Stimulated activated CD8-positive, alpha-beta memory T cell treated with anti-CD3 and anti-CD28 coated beads, Interleukin-15, amount 100 ng/mL, for 1 hour (primary cell): ENCODE measurements at regions not wholly inside any gene's neighbourhood (a gene's known extent, or its start where the extent isn't known, plus 50 kb on each side); places are given as distances from the start of the nearest gene placed in this dataset.

Source experiments
- DNase-seq: peaks from one replicate; pipeline ENCODE4 v3.0.0-alpha.2; 2020; ENCODE audit warnings: low read depth

DNA sequence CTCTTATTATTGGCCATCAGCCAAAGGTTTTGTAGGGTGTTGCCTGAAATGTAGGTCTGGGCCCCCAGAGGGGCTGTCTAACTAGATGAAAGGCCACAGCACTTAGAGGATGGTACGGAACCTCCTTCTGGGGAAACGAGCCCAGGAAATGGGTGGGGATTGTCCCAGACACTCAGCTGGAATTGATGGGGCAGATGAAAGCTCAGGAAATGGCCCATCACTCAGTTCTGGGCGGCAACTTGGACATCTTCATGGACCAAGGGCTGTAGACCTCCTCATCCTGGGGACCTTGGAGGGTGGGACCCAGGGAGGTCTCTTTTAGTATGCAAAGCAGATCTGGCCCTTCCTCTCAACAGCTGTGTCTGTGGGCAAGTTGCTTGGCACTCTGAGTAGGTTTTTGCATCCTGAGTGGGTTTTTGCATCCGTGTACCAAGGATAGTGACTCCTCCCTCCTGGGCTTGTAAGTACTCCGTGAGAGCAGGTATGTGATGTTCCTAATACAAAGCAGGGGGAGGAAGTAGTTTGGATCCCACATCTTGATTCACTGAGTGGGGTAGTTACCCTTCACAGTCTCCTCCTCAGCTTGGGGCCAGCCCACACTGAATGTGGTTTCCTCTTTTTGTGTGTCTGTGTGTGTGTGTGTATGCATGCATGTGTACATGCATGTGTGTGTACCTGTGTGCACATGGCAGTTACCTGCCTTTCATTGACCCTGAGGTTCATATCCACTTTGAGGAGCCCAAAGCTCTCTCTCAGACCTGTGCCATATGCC lies 292.0 kb downstream of the RPLP1 start:
- no peak for DNase-seq

DNA sequence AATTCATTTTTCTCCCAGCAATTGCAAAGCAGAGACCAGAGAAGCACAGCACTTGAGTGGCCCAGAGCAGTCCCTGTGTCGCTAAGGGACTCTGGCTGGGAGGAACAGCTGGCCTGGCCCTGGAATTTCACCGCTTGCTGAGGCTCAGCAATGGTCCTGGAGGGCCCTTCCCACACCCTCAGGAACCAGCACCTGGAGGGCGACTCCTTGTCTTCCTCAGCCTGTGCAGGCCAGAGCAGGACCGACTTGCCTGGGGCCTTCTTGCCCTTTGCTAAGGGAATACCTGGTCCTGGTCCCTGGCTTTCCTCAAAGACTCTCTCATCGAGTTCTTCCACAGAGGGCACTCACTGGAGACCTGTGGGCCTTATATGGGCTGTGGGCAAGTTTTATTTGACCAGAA lies 294.6 kb downstream of the RPLP1 start:
- no peak for DNase-seq

DNA sequence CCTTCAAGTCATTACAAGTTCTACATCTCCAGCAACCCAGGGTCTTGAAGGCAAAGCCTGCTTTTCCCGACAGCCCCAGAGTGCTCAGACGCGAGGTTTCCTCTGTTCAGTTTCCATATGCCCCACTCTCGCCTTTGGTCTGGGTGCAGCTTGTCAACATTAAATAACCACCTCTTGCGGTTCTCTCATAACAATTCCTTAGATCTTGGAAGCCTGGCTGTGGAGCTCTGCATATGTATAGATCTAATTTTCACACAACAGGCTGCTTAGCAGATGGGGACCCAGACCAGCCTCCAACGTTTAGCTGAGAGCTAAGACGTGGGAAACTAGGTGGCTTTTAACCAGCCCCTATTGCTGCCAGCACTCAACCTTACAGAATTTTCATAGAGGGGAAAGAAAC lies 295.5 kb downstream of the RPLP1 start:
- no peak for DNase-seq

DNA sequence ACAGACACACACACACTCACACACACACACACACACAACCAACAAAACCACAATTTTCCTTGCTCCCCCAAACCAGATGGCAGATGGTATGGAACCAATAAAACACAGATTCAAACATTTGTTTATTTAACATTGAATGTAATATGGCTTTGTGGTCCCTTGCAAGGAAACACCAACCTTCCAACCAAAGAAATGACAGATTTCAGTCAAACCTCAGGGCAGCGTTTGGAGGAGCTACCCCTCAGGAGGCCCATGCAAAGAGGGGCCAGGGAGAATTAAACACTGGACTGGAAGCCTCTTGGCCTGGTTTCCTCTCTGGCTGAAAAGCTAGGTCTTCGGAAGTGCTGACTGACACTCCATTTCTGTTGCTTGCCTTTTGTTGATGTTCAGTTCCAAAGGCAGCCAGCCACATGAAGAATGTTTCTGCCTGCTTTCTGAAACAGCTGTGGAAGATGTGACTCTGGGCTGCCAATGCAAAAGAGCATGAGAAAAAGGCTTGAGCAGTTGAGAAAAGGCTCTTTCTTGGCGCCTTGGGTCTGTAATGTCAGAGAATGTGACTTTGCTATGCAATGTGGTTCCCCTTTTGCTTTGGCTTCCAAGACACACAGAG lies 296.1 kb downstream of the RPLP1 start:
- DNase-seq = no peak

- no peak for DNase-seq
These were observed 296.7 kb downstream of the RPLP1 start for GRCh38 chr15:69749274-69749673.

DNA sequence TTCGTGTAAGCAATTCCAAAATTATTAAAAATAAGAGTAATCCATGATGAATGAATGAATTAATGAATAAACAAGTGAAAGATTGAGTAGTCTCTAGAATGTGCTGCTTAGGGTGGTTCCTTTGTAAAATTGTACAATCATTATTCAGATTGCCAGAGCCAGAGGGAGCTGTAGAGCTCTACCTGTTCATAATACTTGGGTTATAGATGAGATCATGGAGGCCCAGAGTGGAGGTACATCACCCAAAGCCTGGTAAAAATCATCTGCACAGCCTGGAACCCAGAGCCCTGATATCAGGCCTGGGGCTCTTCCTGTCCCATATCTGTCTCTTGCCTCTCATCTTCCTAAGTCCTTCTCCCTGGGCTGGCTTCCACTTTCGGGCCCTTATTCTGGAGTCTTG lies 297.2 kb downstream of the RPLP1 start:
- DNase-seq = no peak

GRCh38 chr15:69750253-69750652 lies 297.6 kb downstream of the RPLP1 start:
- no peak for DNase-seq

DNA sequence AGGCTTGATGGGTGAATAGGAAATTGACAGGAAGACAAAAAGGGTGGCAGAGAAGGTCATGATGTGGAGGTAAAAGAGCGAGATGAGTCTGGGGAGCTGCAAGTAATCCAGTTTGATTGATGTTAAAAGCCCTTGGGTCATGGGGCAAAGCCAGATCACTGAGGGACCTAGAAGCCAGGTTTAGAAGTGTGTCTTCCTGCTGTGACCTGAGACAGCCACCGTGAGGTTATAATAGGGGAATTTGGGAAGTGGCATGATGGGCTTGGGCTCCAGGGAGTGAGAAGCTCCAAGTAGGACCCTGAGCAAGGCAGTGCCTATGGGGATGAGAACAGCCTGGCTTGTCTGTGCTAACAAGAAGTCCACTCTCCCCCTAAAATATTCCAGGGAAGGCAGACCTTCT lies 298.5 kb downstream of the RPLP1 start:
- DNase-seq = no peak

GRCh38 chr15:69751566-69751965 lies 298.9 kb downstream of the RPLP1 start:
- no peak for DNase-seq

GRCh38 chr15:69753867-69754266 lies 301.2 kb downstream of the RPLP1 start:
- DNase-seq = no peak

- DNase-seq = no peak
These were observed 301.7 kb downstream of the RPLP1 start for GRCh38 chr15:69754313-69754712.

- DNase-seq = peak; percentile 35
These were observed 303.1 kb downstream of the RPLP1 start for GRCh38 chr15:69755551-69756310.

DNA sequence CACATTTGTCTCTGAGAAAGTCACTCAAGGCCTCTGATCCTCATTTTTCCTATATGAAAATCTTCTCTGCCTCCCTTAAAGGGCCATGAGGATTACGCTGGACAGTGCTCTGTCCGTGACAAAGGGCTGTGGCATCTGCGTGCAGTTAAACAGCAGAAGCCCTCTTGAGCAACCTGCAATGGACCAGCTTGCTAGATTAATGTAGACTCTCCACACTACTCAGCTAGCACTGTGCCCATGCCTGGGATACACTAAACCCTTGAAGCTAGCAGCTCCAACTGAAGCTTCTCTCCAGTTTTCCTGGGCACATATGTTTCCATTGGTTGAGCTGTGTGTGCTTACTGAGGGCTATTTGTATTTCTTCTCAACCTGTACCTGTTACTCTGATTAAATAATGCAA lies 303.8 kb downstream of the RPLP1 start:
- DNase-seq = no peak

DNA sequence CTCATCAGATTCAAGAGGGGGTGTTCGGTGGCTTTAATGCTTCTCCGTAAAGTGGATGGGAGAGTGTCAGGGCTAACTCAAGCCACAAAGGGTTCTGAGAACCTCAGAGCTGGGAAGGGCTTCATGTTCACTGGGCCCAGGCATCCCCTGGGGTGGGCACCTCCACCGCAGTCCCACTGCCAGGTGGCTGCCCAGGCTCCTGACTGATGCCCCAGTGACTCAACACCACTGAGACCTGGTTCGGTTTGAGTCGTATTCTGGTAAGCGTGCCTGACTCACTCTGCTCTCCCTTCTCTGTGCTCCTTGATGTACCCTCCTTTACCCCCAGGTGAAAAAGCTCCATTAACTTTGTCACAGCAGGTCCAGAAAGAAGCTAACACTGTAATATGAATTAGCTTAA lies 304.6 kb downstream of the RPLP1 start:
- no peak for DNase-seq

DNA sequence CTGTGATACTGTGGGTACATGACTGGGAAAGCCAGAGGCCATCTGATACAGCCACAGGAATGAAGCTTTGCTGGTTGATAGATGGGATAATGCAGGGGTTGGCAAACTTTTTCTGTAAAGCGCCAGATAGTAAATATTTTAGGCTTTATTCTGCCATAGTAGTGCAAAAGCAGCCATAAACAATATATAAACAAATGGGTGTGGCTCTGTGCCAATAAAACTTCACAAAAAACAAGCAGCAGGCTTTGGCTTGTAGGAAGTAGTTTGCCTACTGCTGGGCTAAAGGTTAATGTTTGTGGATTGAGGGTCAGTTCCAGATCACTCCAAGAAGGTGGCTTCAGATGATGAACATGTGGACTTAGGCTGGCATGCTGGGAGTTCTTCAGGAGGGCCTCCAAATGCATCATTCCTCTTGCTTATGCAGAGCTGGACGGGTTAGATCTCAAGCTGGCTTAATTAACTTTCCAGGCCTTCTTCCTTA lies 305.7 kb downstream of the RPLP1 start:
- DNase-seq = no peak

- peak; percentile 69 for DNase-seq
These were observed 306.5 kb downstream of the RPLP1 start for GRCh38 chr15:69758810-69759790.

DNA sequence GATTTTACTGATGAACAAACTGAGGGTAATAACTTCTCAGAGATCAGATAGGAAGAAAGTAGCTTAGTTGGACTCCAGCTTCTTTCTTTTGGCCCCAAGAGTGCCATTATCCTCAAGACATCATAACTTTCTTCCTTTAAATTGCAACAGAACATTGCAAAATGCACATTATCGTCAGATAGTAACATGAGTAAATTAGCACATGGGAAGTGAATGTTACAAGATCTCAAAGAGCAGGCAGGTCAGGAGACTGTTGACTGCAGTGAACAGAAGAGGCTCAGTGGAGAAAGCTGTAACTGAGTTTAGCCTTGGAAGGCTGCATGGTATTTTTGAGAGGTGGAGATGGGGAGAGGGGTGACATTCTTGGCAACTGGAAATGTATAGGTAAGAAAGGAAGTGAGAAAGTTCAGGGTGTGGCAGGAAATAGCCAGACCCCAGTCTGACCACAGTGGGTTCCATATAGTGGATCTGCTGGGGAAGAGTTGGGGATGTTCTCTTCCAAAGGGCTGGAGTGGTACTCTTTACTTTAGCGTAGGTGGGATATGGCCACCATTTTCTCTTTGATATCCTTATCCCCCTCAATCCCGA lies 307.7 kb downstream of the RPLP1 start:
- no peak for DNase-seq

- peak; percentile 61 for DNase-seq
These were observed 308.4 kb downstream of the RPLP1 start for GRCh38 chr15:69760890-69761568.

DNA sequence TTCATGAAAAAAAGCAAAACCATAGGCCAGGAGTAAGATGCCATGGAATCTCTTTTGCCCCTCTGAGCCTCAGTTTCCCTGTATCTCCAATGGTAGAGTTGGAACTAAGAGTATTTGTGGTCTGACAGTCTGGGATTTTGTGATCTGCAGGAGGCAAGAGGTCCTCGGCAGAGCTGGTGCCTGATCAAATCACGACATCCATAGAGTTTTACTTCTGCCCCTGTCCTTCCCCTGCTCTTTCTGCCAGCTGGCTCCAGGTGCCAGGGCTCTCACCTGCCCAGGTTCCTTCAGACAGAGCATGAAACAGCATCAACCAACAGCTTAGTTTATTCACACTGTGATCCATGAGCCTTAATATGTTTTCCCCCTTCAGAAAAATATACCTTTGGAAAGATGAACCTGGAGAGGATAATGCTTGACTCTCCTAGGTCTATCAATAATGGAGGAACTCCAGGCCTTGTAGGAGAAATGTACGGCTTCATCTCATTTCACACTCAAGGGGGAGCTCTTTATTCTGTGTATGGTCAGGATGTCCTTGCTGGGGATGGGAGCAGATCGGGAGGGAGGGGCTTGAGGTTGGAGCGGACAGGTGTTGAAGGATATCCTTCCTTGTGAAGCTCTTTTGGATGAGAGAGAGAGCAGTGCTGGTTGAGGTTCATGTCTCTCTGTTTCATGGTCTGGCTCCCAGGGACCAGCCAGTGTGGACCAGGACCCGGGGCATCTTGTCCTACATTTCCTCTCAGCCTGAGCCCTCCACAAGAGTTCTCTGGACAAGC lies 309.9 kb downstream of the RPLP1 start:
- DNase-seq = no peak

DNA sequence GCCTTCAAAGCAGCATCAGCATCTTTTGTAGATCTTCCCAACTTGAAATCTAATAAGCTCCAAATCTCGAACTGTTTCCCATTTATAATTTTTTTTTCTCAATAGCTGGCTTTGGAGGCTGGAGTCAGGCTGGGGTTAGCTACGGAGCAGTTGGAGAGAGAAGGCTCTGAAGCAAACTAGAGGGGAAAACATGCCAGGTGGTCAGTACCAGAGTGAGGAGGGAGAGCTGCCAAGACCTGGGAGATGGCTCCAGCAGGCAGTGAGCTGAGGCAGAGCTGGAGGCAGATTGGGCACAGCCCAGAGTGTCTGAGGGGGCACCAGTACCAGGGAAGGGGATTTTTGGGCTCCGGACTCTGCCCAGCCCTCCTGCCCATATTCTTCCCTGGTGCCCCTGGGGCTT lies 311.2 kb downstream of the RPLP1 start:
- no peak for DNase-seq
